ENCODE measurements at regions not wholly inside any gene's neighbourhood (a gene's known extent, or its start where the extent isn't known, plus 50 kb on each side); places are given as distances from the start of the nearest gene placed in this dataset.

DNA sequence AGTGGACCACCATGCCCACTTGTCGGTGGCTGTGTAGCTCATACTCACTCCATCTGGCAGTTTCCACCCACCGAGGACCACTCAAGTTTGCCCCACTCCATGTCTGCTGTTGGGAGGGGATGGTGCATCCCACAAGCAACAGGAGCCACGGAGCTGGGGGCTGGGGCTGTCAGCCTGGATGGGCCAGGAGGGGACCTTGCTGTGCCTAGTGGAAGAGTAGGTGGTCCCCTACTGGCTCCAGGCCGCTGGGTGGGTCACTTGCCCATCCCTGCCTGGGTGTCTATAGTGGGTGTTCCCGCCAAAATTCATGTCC, 57.0 kb downstream of the SMIM38 start:
- DNase-seq (no peak), ATAC-seq (no peak)
- Histone ChIP-seq H3K4me3 (no peak overlapping the region), H3K9me3 (peaks cover 3% of the 10 kb centered on the region), H3K4me1 (no peaks in the 10 kb centered on the region), H3K27ac (no peak overlapping the region), H3K27me3 (ENCODE audit: insufficient read depth in 3 of 3, low read length in 2 of 3) (peaks cover 0 to 34% (median 7%) of the 10 kb centered on the region in 3 donors), H3K36me3 (ENCODE audit: insufficient read depth in 1 of 2, low read depth in 1 of 2) (no peaks in the 10 kb centered on the region)
- TF ChIP-seq, protein P1, sequence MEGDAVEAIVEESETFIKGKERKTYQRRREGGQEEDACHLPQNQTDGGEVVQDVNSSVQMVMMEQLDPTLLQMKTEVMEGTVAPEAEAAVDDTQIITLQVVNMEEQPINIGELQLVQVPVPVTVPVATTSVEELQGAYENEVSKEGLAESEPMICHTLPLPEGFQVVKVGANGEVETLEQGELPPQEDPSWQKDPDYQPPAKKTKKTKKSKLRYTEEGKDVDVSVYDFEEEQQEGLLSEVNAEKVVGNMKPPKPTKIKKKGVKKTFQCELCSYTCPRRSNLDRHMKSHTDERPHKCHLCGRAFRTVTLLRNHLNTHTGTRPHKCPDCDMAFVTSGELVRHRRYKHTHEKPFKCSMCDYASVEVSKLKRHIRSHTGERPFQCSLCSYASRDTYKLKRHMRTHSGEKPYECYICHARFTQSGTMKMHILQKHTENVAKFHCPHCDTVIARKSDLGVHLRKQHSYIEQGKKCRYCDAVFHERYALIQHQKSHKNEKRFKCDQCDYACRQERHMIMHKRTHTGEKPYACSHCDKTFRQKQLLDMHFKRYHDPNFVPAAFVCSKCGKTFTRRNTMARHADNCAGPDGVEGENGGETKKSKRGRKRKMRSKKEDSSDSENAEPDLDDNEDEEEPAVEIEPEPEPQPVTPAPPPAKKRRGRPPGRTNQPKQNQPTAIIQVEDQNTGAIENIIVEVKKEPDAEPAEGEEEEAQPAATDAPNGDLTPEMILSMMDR (IDR thresholded peaks at IDR 0.05): no peak
- intact Hi-C loops (cut with DNase I): no loop called here
- 89 to 92% (median 92%) methylated on average over 5 of the region's 5 CpGs for WGBS, 3 donors

DNA sequence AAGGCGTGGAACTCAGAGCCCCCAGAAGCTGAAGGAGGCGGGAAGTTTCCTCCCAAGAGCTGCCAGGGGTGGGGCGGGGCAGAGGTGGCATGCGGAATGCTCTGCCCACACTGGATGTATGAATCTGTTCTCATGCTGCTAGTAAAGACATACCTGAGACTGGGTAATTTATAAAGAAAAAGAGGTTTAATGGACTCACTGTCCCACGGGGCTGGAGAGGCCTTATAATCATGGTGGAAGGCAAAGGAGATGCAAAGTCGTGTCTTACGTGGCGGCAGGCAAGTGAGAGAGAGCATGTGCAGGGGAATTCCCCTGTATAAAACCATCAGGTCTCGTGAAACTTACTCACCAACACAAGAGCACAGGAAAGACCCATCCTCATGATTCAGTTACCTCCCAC, 57.6 kb downstream of the SMIM38 start:
- H3K36me3 ChIP-seq (ENCODE audit: insufficient read depth in 1 of 2, low read depth in 1 of 2): no peaks in the 10 kb centered on the region
- WGBS, 3 donors: 83 to 93% (median 92%) methylated on average over 9 of the region's 9 CpGs
- H3K27ac ChIP-seq: no peak overlapping the region
- no peak overlapping the region for H3K4me3 ChIP-seq
- H3K4me1 ChIP-seq: no peaks in the 10 kb centered on the region
- peaks cover 0 to 34% (median 7%) of the 10 kb centered on the region in 3 donors for H3K27me3 ChIP-seq (ENCODE audit: insufficient read depth in 3 of 3, low read length in 2 of 3)
- DNase-seq (no peak), ATAC-seq (no peak)
- intact Hi-C loops (cut with DNase I): no loop called here
- TF ChIP-seq, protein P1 (IDR thresholded peaks at IDR 0.05): no peak
- H3K9me3 ChIP-seq: peaks cover 3% of the 10 kb centered on the region

DNA sequence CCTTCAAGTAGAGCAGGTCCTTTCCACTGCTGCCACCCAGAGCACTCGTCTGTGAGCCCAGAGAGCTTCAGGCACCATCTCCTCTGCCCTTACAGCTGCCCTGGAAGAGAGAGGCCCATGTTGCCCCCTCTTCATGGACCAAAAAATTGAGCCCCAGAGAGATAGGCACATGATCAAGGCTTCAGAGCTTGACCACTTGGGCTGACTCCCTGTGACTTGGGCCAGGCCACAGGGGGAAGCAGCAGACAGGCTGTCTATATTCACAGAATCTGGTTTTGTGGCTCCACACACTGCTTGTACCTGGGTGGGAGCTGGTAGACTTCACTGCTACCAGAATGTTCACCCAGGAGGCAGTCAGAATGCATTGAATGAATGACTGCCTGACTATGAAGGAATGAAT, 58.2 kb downstream of the SMIM38 start:
- H3K27ac ChIP-seq: no peak overlapping the region
- H3K4me1 ChIP-seq: no peaks in the 10 kb centered on the region
- H3K36me3 ChIP-seq (ENCODE audit: insufficient read depth in 1 of 2, low read depth in 1 of 2): no peaks in the 10 kb centered on the region
- intact Hi-C loops (cut with DNase I): no loop called here
- WGBS, 3 donors: 89 to 93% (median 91%) methylated on average over 1 of the region's 1 CpG
- TF ChIP-seq, protein P1 (IDR thresholded peaks at IDR 0.05): no peak
- no peaks in the 10 kb centered on the region for H3K9me3 ChIP-seq
- H3K4me3 ChIP-seq: no peak overlapping the region
- H3K27me3 ChIP-seq (ENCODE audit: insufficient read depth in 3 of 3, low read length in 2 of 3): peaks cover 0 to 31% (median 7%) of the 10 kb centered on the region in 3 donors
- ATAC-seq (no peak), DNase-seq (no peak)

DNA sequence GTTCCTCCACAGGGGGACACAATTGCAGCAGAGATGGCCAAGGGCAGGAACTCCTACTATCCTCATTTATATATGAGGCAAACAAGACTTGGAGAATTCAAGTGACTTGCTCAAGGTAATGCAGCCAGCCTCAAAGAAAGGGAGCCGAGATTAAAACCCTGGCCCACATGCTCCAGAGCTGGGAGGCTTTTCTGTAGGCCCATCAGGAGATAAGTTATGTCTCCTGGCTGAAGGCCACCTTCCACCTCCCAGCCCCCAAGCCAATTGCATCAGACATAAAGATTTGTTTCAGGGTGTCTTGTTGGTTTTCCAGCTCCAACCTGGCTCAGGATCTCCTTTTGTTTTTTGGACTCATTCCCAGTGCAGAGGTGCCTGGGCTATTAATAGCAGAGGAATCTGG, 59.5 kb downstream of the SMIM38 start:
- no peak overlapping the region for H3K4me3 ChIP-seq
- intact Hi-C loops (cut with DNase I): no loop called here
- H3K9me3 ChIP-seq: no peaks in the 10 kb centered on the region
- peaks cover 0 to 21% (median 4%) of the 10 kb centered on the region in 3 donors for H3K27me3 ChIP-seq (ENCODE audit: insufficient read depth in 3 of 3, low read length in 2 of 3)
- DNase-seq: no peak
- H3K36me3 ChIP-seq (ENCODE audit: insufficient read depth in 1 of 2, low read depth in 1 of 2): no peaks in the 10 kb centered on the region
- 74 to 89% (median 86%) methylated on average over 1 of the region's 1 CpG for WGBS, 3 donors
- ATAC-seq: no peak
- no peak overlapping the region for H3K27ac ChIP-seq
- TF ChIP-seq, protein P1 (IDR thresholded peaks at IDR 0.05): no peak
- H3K4me1 ChIP-seq: no peaks in the 10 kb centered on the region

DNA sequence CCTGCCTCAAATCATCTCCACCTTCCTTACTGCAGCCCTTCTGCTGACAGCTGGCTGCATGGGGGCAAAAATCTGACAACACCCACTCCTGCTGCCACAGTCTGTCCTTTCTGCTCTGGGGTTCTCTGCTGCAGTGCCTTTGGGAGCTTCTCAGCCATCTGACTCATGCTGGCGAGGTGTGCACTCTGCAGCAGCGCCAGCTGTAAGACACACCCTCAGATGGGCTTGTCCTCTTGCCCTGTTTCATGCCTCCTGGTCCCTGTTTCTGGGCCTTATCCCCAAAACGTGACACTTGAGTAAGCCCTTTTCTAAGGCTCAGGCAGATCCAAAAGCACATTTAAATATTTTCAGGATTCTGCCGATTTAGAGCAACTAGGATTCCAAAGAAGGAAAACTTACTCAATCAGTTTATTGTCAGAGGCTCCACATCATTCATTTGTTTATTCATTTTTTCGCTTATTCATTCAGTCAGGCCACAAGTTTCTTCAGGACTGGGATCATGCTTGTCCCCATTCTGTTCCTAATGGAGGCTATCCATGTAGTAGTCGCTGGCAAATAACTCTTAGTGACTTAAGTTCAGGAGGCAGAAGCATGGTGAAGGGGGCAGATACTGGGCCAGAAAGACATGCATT, 60.2 kb downstream of the SMIM38 start:
- no peak for DNase-seq
- Histone ChIP-seq H3K4me3 (no peak overlapping the region), H3K27ac (no peak overlapping the region), H3K36me3 (ENCODE audit: insufficient read depth in 1 of 2, low read depth in 1 of 2) (no peaks in the 10 kb centered on the region), H3K27me3 (ENCODE audit: insufficient read depth in 3 of 3, low read length in 2 of 3) (peaks cover 0 to 23% (median 2%) of the 10 kb centered on the region in 3 donors), H3K9me3 (no peaks in the 10 kb centered on the region), H3K4me1 (no peaks in the 10 kb centered on the region)
- 42 to 64% (median 54%) methylated on average over 6 of the region's 6 CpGs for WGBS, 3 donors
- TF ChIP-seq, protein P1 (IDR thresholded peaks at IDR 0.05): no peak
- no peak for ATAC-seq
- intact Hi-C loops (cut with DNase I): no loop called here

All from psoas muscle (tissue), 7 donors.